Nephron (organoid): ENCODE measurements at regions not wholly inside any gene's neighbourhood (a gene's known extent, or its start where the extent isn't known, plus 50 kb on each side); places are given as distances from the start of the nearest gene placed in this dataset.

Source experiments
- H3K27ac Mint-ChIP-seq, 3 experiments: 2 replicates each; pipeline ENCODE4 v1.8.0; 2020; ENCODE audit warnings: mixed read lengths in 3 of 3, mild to moderate bottlenecking in 2 of 3, moderate library complexity in 1 of 3
- H3K27me3 Mint-ChIP-seq: 2 replicates; pipeline ENCODE4 v1.8.0; 2021; ENCODE audit warnings: low read depth, mild to moderate bottlenecking, moderate library complexity, mixed read lengths
- H3K36me3 Mint-ChIP-seq: 2 replicates; pipeline ENCODE4 v1.8.0; 2020; ENCODE audit warnings: low read depth, mixed read lengths
- H3K4me1 Mint-ChIP-seq: 2 replicates; pipeline ENCODE4 v1.8.0; 2020; ENCODE audit warnings: mixed read lengths
- H3K4me3 Mint-ChIP-seq, 3 experiments: 2 replicates each; pipeline ENCODE4 v1.8.0; 2020; ENCODE audit warnings: mild to moderate bottlenecking in 3 of 3, mixed read lengths in 3 of 3, moderate library complexity in 2 of 3
- H3K9me3 Mint-ChIP-seq: 2 replicates; pipeline ENCODE4 v1.8.0; 2020; ENCODE audit warnings: mixed read lengths
- CTCF ChIP-seq, 3 experiments: fragments of 200-600 bp; sonication (generic); IDR thresholded peaks; one replicate each; pipeline ENCODE4 v1.5.0; 2021; ENCODE audit warnings: antibody characterized with exemption in 3 of 3; ENCODE audit not compliant: unreplicated experiment in 3 of 3

DNA sequence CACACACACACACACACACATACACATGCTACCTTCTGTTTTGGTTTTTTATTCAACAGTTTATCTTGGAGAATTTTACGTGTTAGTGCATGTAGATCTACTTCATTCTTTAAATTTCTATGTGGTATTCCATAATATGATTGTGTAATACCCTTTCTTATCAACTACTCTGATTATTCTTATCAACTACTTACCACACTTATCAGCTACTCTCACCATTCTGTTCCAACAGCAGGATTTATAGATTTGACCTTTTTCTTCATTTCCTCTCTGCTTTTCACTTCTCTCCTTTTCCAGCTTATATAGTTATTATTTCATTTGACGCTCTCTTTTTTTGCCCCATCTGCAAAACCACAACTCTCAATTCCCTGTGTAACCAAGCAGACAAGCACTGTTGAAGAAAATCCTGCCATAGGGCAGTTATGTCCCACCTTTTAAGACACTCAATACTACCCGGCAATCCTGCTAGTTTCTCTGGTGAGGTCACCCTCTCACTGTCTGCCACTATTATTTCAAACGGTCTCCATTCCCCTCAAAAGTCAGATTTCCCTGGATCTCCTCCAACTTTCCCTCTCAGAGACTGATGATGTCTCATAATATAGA lies 56.9 kb upstream of the SATB1 start:
- Mint-ChIP-seq H3K4me1 (no peaks in the 10 kb centered on the region), H3K36me3 (no peaks in the 10 kb centered on the region), H3K27me3 (no peaks in the 10 kb centered on the region), H3K4me3 (no peak overlapping the region), H3K9me3 (no peaks in the 10 kb centered on the region), H3K27ac (no peak overlapping the region)
- no peak for TF ChIP-seq CTCF (IDR thresholded peaks at IDR 0.05; ENCODE audit: unreplicated experiment in 3 of 3)

- Mint-ChIP-seq H3K4me3 (no peak overlapping the region), H3K27ac (no peak overlapping the region), H3K27me3 (no peaks in the 10 kb centered on the region), H3K9me3 (no peaks in the 10 kb centered on the region), H3K4me1 (no peaks in the 10 kb centered on the region), H3K36me3 (no peaks in the 10 kb centered on the region)
- TF ChIP-seq CTCF (IDR thresholded peaks at IDR 0.05; ENCODE audit: unreplicated experiment in 3 of 3) = no peak
Observed at GRCh38 chr3:18477620-18478019, 52.5 kb upstream of the SATB1 start.
